GM23248 (cell line): ENCODE measurements at regions not wholly inside any gene's neighbourhood (a gene's known extent, or its start where the extent isn't known, plus 50 kb on each side); places are given as distances from the start of the nearest gene placed in this dataset.

ENCODE experiments used
- DNase-seq: peaks from one replicate; pipeline ENCODE4 v3.0.0-alpha.2; 2015
- H2AFZ ChIP-seq: fragments of 200-600 bp; sonication (generic); 2 replicates; pipeline ENCODE4 v1.6.1; 2016; ENCODE audit warnings: antibody characterized with exemption
- H3F3A ChIP-seq: fragments of 200-600 bp; sonication (generic); 2 replicates; pipeline ENCODE4 v1.6.1; 2016; ENCODE audit warnings: mild to moderate bottlenecking, antibody characterized with exemption, mixed run types; ENCODE audit not compliant: insufficient read depth
- H3K27ac ChIP-seq: fragments of 200-600 bp; sonication (generic); 2 replicates; pipeline ENCODE4 v1.5.1; 2016; ENCODE audit warnings: mild to moderate bottlenecking
- H3K27me3 ChIP-seq: fragments of 200-600 bp; sonication (generic); replicated peaks from 2 replicates; pipeline ENCODE4 v1.6.1; 2016; ENCODE audit warnings: mild to moderate bottlenecking; ENCODE audit not compliant: insufficient read depth
- H3K36me3 ChIP-seq: fragments of 200-600 bp; sonication (generic); 2 replicates; pipeline ENCODE4 v1.6.1; 2016; ENCODE audit warnings: low read depth, mild to moderate bottlenecking
- H3K4me1 ChIP-seq: fragments of 200-600 bp; sonication (generic); 2 replicates; pipeline ENCODE4 v1.6.1; 2016; ENCODE audit warnings: mild to moderate bottlenecking; ENCODE audit not compliant: insufficient read depth
- H3K4me2 ChIP-seq: fragments of 200-600 bp; sonication (generic); one replicate; pipeline ENCODE4 v1.6.1; 2016; ENCODE audit warnings: mild to moderate bottlenecking; ENCODE audit not compliant: unreplicated experiment
- H3K4me3 ChIP-seq: fragments of 200-600 bp; sonication (generic); 2 replicates; pipeline ENCODE4 v1.5.1; 2016; ENCODE audit warnings: mild to moderate bottlenecking
- H3K79me2 ChIP-seq: fragments of 200-600 bp; sonication (generic); 2 replicates; pipeline ENCODE4 v1.6.1; 2016; ENCODE audit warnings: mild to moderate bottlenecking; ENCODE audit not compliant: insufficient read depth
- H3K9ac ChIP-seq: fragments of 200-600 bp; sonication (generic); 2 replicates; pipeline ENCODE4 v1.6.1; 2016; ENCODE audit warnings: mild to moderate bottlenecking
- H3K9me2 ChIP-seq: fragments of 200-600 bp; sonication (generic); 2 replicates; pipeline ENCODE4 v1.6.1; 2016; ENCODE audit warnings: mixed run types, mild to moderate bottlenecking, moderate library complexity; ENCODE audit not compliant: insufficient read depth
- H3K9me3 ChIP-seq: fragments of 200-600 bp; sonication (generic); one replicate; pipeline ENCODE4 v1.6.1; 2017; ENCODE audit warnings: low read depth
- H4K20me1 ChIP-seq: fragments of 200-600 bp; sonication (generic); 2 replicates; pipeline ENCODE4 v1.6.0; 2016; ENCODE audit not compliant: insufficient read depth
- EZH2 ChIP-seq: fragments of 200-600 bp; sonication (generic); IDR thresholded peaks from 2 replicates; pipeline ENCODE4 v1.6.1; 2018; ENCODE audit warnings: antibody characterized with exemption, mild to moderate bottlenecking; ENCODE audit not compliant: insufficient read depth, poor library complexity, severe bottlenecking
- EZH2phosphoT487 ChIP-seq: fragments of 200-600 bp; sonication (generic); IDR thresholded peaks from 2 replicates; pipeline ENCODE4 v1.6.1; 2018; ENCODE audit warnings: antibody characterized with exemption, moderate library complexity, mild to moderate bottlenecking, low read depth; ENCODE audit not compliant: insufficient read depth
- WGBS, 2 experiments: methylation state at CpG; one replicate each; pipeline ENCODE4 v1.1.6; 2015 to 2017; ENCODE audit warnings: low lambda C conversion rate in 2 of 2, low coverage in 1 of 2; ENCODE audit errors: missing lambda C conversion rate in 2 of 2; 5-methylcytosine and 5-hydroxymethylcytosine counted together
- in situ Hi-C: fragments of 300-500 bp; cut with MboI; formaldehyde crosslinking; loops from 2 replicates; pipeline ENCODE4 v1.15.0; 2020

DNA sequence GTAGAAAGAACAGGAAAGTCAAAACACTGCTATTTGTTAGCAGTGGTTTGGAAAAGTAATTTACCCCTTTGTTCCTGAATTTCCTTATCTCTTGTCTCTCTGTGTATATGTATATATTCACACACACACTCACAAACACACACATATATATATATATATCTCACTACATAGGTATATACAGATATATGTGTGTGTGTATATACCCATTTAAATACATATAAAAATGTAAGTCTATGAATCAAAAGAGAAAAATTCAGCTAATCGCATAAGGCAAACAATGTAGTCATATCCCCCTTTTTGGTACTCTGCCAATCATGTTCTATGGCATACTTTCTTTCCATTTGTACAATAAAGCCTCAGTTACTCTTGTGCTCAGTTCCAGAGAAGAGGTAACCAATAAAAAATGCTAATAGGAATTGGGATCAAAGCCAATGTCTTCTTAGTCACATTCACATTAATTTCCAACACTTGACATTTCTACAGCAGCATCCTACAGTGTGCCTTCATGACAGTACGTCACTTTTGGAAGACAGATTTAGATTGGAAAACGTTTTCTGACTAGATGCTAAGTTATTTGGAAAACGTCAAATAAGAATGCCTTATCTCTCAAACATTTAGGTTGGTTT is 94.6 kb downstream of the MC4R start:
- Histone ChIP-seq H3K9me2 (no peaks in the 10 kb centered on the region), H3K79me2 (no peaks in the 10 kb centered on the region), H3K4me1 (no peaks in the 10 kb centered on the region), H3K4me2 (no peak overlapping the region), H3F3A (no peaks in the 10 kb centered on the region), H4K20me1 (no peaks in the 10 kb centered on the region), H3K9me3 (no peaks in the 10 kb centered on the region), H3K27ac (no peak overlapping the region), H3K27me3 (no peaks in the 10 kb centered on the region), H3K36me3 (no peaks in the 10 kb centered on the region), H3K4me3 (no peak overlapping the region), H2AFZ (no peak overlapping the region), H3K9ac (no peak overlapping the region)
- DNase-seq: peak; percentile 10
- in situ Hi-C loops: no loop called here
- 41 to 46% methylated on average over 4 of the region's 4 CpGs for WGBS, 2 experiments
- TF ChIP-seq EZH2 (no peak), EZH2phosphoT487 (no peak)

DNA sequence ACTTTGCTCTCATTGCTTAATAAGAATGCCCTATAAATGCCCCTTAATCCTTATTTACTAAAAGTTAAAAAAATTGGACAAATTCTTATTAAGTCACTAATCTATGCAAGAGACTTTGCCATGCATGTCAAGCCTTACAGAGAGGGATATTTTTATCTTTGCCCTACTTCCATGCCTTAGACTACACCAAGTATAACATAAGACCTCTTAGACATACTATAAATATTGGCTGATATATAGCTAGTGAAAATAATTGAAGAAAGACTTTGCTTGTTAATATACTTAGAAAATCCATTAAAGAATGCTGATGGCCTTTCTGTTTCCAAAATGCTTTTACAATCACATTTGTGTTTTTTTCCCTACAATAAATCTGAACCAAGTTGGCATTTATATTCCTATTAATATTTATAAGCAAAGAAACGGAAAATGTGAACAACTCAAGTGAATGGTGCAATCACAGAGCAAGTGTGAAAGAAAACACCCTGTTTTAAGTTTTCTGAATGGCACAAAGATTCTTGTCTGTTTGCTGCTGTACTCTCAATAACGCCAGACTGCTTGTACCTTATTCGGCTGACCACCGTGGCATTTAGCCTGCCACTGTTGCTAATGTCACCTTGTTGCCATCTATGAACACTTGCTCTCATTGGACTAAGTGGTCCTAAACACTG is 105.0 kb downstream of the MC4R start:
- H3K27ac ChIP-seq: no peak overlapping the region
- no peak overlapping the region for H3K4me2 ChIP-seq
- no peaks in the 10 kb centered on the region for H3K36me3 ChIP-seq
- H3K4me1 ChIP-seq: no peaks in the 10 kb centered on the region
- in situ Hi-C loops: no loop called here
- H3K9ac ChIP-seq: no peak overlapping the region
- no peaks in the 10 kb centered on the region for H3K27me3 ChIP-seq
- no peaks in the 10 kb centered on the region for H4K20me1 ChIP-seq
- H3F3A ChIP-seq: no peaks in the 10 kb centered on the region
- TF ChIP-seq EZH2phosphoT487 (no peak), EZH2 (no peak)
- no peaks in the 10 kb centered on the region for H3K9me2 ChIP-seq
- H3K9me3 ChIP-seq: no peaks in the 10 kb centered on the region
- no peaks in the 10 kb centered on the region for H3K79me2 ChIP-seq
- H2AFZ ChIP-seq: no peak overlapping the region
- no peak for DNase-seq
- H3K4me3 ChIP-seq: no peak overlapping the region
- 16 to 28% methylated on average over 4 of the region's 4 CpGs for WGBS, 2 experiments

DNA sequence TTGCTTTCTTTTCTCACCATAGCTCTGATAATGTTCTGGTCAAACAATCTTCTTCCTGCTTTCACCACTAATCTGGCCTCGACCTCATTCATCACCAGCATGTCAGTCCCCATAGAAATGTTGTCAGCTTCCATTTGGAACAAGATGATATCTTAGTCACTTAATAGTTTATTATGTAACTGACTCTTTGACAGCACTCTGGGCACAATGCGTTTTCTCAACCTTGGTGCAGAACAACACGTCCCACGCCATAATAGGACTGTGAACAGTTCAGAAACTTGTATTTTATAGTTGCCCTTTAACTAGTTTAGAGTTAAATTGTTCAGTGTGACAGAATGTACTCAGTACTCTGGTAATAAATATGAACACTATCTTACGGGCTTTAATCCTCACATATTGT is 106.0 kb downstream of the MC4R start:
- 26 to 27% methylated on average over 5 of the region's 5 CpGs for WGBS, 2 experiments
- in situ Hi-C loops: no loop called here

DNA sequence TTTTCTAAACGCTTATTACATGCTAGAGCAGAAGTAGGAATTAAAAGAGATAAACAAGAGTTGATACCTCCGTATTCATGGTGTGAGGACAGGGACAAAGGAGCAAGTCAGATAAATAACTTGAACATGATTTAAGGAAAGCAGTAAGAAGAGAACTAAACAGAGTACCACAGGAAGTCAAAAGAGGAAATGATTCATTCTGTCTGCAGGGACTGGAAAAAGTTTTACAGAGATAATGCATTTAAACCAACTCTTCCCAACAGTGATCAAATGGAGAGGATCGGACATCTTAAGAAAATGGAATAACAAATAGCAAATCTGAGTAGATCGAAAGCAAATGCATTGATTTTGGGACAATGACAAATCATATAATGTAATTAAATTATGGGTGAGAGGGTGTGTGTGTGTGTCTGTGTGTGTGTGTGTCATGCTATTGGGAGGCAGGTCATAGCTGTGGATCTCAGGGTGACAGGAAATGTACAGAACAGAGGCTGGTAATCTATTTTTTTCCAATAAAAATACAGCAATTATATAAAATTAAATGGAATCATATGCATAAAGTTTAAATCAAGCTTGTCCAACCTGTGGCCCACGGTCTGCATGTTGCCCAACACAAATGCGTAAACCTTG is 113.4 kb downstream of the MC4R start:
- Histone ChIP-seq H3K79me2 (no peaks in the 10 kb centered on the region), H3K27me3 (no peaks in the 10 kb centered on the region), H3K9me3 (no peaks in the 10 kb centered on the region), H4K20me1 (no peaks in the 10 kb centered on the region), H2AFZ (no peak overlapping the region), H3K4me3 (no peak overlapping the region), H3K4me2 (peak overlapping the region; percentile 18), H3F3A (no peaks in the 10 kb centered on the region), H3K4me1 (peaks cover 7% of the 10 kb centered on the region), H3K36me3 (no peaks in the 10 kb centered on the region), H3K9ac (no peak overlapping the region), H3K9me2 (no peaks in the 10 kb centered on the region), H3K27ac (no peak overlapping the region)
- WGBS, 2 experiments: 81 to 84% methylated on average over 6 of the region's 6 CpGs
- in situ Hi-C loops: no loop called here
- peak; percentile 18 for DNase-seq
- TF ChIP-seq EZH2phosphoT487 (no peak), EZH2 (no peak)

More for the DNA sequence above, 106.0 kb downstream of the MC4R start:
- H3K79me2 ChIP-seq: no peaks in the 10 kb centered on the region
- no peak overlapping the region for H3K4me2 ChIP-seq
- no peak overlapping the region for H3K9ac ChIP-seq
- no peaks in the 10 kb centered on the region for H3K9me2 ChIP-seq
- H3K27me3 ChIP-seq: no peaks in the 10 kb centered on the region
- no peaks in the 10 kb centered on the region for H4K20me1 ChIP-seq
- no peaks in the 10 kb centered on the region for H3K9me3 ChIP-seq
- H2AFZ ChIP-seq: 0 out of 2 replicates have a peak overlapping the region, but pooled peaks have one; percentile 39
- H3K4me3 ChIP-seq: no peak overlapping the region
- no peak overlapping the region for H3K27ac ChIP-seq
- TF ChIP-seq EZH2 (no peak), EZH2phosphoT487 (no peak)
- no peak for DNase-seq
- H3F3A ChIP-seq: no peaks in the 10 kb centered on the region
- no peaks in the 10 kb centered on the region for H3K4me1 ChIP-seq
- H3K36me3 ChIP-seq: no peaks in the 10 kb centered on the region
